ENCODE measurements at regions not wholly inside any gene's neighbourhood (a gene's known extent, or its start where the extent isn't known, plus 50 kb on each side); places are given as distances from the start of the nearest gene placed in this dataset.
"Not testable (repeated sequence)": the region's sequence is repeated elsewhere in the genome, so short reads cannot be mapped to it uniquely, and the experiment has no call there.

DNA sequence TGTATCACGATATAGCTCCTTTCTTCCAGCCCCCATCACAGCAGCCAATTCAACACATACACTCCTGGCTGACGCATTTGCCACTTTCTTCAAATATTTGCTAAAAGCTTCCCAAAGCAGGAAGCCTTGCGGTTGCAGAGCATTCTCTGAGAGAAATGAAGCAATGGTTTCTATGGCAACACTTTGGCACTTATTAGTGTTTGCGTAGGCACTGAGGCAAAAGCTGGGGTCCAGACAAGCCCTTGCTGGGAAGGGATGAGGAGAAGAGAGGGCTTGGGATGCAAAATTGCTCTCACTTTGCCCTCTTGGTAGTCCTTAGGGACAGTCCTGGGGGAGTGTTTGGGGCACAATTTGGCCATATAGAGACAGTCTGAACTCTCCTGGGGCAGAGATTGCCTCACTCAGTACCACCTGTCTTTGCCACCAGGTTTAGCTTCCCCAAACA, 55.0 kb upstream of the PAK3 start:
- DNase-seq: peak; percentile 24

DNA sequence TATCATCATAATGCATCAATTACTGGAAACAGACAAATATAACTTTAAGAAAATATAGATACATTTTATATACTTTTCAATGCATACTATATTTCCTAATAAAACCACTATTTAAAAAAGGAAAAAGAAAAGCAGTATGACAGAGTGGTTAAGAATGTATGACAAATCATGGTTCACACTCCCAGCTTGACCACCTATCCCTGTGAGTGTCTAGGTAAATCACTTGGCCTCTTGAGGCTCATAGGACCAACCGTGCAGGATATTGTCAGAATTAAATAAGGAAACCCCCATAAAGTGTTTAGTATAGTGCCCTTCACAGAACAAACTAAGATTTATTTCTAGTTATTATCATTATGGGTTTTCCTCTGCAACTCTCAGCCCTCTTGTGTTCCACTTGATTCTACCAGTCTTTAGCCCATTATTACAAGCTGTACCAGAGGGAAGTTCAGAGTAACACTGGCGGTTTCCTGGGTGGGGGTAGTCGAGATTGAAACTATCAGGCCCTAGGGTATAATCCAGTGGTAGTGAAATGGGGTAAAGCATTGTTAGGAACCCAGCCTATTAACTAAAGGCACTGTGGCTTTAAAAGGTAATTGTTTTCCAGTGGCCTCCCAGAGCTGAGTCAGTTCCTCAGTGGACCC, 55.5 kb upstream of the PAK3 start:
- DNase-seq: no peak

DNA sequence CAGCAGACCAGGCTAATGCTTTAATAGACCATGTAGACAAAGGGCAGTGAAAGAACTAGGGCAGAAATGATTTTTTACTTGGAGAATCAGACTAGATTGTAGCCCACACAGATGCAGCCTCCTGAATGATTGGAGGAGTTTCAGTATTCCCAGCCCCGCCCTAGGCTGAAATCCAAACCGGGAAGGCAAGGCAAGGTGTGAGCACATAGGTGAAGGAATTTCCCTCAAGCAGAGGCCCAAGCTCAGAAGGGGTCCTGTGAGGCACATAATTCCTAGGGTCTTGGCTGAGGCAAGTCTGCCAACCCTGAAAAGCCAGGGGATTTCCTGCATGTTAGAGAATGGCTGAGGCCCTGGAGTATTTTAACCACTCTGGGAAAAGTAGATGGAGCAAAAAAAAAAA, 56.4 kb upstream of the PAK3 start:
- DNase-seq: no peak

DNA sequence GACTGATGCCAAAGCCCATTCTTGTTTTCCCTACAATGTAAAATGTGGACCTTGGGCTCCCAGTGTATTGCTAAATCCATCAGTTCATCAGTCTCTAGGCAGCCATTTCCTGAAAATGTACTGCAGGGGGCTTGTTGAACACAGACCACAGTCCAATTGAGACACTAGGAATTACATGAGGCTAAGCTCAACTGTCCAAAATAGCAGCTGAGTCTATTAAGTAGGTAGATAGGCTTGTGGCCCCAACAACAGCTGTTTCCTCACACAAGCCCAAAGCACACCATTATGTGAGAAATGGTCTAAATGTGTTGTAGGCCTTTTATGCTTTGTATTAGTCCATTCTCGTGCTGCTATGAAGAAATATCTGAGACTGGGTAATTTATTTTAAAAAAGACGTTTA, 60.0 kb upstream of the PAK3 start:
- DNase-seq: no peak

DNA sequence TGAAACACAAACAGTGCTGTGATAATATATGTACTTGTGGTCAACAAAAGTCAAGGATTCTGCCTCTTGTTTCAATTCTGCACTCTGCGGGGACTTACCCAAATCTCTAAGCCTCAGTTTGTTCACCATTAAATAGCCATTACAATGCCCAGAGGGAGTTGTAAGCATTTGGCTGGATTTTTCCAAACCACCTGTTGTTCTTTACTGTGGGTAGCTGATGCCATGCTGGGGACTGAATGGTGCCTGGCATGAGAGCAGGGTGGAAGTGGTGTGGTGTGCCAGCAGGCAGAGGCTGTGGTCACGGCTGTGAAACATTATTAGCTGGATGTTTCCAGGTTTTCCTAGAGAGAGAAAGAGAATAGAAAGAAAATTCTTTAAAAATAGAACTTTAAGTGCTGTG, 60.7 kb upstream of the PAK3 start:
- DNase-seq: no peak

DNA sequence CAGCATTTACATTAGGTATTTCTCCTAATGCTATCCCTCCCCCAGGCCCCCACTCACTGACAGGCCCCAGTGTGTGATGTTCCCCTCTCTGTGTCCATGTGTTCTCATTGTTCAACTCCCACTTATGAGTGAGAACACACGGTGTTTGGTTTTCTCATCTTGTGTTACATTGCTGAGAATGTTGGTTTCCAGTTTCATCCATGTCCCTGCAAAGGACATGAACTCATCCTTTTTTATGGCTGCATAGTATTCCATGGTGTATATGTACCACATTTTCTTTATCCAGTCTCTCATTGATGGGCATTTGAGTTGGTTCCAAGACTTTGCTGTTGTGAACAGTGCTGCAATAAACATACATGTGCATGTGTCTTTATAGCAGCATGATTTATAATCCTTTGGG, 73.0 kb upstream of the PAK3 start:
- DNase-seq: not testable (repeated sequence)

DNA sequence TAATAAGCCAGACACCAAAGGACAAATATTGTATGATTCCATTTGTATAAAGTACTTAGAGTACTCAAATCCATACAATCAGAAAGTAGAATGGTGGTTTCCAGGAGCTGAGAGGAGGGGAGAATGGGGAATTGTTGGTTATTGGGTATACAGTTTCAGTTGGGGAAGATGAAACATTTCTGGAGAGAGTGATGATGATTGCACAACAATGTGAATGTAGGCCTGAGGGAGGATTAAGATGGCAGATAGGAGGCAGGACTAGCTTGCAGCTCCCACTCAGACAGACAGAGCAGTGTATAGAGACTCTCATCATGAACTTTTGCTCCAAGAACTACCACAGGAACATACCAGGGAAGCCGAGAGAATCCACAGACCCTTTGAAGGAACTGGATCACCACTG, 75.7 kb upstream of the PAK3 start:
- no peak for DNase-seq

DNA sequence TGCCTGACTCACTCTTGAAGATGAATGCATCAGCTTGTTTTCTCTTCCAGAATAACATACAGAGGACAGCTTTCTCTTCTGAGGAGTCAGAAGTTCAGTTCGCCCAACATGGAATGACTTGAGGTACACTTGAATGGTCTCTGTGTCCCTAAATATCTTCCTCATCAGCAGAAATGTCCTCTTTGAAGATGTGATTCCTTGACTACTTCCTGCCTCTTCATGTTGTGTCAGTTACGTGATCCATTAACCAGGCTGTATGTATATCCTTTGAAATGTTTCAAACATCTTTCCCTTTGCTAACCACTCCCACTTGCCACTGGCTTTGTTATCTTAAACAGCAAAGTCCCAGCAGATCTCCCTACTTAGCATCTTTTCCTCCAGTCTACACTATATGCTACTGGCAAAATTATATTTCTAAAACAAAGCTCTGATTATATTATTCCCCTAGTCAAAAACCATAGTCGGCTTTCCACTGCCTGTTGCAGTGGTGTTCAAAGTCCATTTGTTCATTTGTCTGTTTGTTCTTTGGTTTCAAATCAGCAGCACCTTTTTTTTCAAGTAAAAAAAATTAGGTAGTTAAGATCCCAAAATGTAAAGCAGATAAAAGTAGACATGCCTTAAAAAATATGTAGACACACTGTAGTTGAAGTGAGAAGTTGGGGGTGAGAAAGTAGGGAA, 82.1 kb upstream of the PAK3 start:
- DNase-seq: no peak

DNA sequence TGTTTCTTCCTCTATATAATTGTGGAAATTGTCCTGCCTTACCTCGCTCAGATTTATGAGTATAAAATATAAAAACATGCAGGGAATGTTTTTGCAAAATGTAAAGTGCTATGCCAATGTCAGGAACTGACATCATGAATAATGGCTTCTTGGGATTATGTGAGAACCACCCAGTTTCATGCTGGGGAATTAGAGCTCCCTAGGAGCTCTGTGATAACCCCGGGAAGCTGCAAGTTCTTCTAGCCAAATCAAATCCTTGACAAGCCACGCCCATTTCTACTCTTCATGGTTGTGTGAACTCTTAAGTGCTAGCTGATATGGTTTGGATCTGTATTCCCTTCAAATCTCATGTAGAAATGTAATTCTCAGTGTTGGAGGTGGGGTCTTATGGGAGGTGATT, 85.9 kb upstream of the PAK3 start:
- DNase-seq: no peak

DNA sequence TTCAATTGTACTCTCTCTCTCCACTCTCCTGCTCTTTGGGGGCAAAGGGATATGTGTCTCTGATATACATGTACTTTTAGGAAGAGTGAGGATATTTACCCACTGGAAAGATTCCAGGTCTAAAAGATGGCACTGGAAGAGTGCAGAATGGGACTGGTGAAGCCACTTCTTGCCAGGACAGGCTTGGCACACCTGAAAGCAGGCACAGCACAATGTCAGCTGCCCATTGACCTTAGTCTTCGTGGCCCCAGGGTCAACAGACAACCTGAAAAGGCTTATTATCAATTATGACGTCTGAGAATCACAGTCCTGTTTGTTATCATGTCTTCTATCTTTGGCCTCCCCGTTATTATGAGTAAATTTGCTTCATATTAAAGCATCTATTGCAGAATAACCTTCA, 86.7 kb upstream of the PAK3 start:
- no peak for DNase-seq

DNA sequence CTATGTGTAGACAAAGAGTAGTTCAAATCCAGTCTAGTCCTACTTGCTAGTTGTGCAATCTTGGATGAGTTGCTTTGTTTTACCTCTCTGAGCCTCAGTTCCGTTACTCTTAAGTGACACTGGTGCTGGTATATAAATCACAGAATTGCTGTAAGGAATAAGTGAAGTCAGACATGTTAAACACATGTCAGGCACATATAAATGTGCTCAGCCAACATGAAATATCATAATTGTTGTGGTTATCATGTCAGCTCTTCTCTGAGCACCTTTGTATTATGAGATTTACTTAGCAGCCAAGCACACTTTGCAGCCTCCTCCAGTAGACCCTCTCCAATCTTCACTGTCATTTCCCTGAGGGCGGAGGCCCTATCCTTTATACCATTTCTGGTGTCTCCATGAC, 87.9 kb upstream of the PAK3 start:
- DNase-seq: no peak

DNA sequence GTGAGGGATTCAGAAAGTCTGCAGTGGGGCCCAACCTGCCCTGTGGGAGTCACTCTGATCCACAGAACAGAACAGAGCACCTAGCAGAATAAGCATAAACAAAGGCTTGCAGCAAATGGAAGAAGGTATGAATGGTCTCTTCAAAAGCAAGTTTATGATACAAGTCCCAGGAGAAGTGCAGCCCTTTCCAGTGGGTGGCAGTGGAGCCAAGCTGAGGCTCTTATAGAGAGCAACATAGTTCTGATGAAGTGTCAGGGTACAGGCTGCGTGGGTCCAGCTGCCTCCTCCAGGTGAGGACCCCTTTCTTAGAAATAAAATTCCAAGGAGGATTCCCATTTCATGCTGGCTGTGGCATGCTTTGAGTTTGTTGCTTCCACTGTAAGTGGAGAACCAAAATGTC, 88.8 kb upstream of the PAK3 start:
- DNase-seq: no peak

DNA sequence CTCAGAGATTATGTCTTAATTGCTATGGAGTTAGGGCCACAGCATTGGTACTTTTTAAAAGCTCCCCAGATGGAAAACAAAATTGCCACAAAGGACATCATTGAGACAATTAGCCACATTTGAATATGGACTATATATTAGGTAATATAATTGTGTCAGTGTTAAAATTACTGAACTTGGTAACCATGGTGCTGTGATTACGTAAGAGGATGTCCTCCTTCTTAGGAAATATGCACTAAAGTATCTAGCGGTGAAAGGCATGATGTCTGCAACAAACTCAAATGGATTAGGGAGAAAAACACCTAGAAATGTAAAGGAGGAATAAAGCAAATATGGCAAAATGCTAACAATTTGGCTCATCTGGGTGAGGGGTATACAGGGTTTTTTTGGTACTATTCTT, 89.9 kb upstream of the PAK3 start:
- DNase-seq: no peak

DNA sequence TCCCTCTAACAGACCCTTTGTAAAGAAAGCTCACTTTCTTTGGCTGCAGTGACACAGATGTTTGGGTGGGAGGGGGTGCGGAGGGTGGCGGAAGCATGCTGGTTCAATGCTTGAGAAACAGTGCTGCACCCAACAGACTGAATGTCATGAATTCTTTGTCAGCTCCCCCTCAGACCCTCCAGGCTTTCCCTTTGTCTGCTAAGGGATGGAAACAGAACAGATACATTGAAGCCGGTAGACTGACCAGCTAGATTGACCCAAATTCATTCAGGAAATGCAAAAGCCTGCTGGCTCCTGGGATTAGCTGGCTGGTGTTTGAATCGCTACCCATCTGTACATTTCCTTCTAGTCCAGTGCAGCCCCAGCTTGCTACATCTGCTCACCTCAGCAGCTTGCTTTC, 90.8 kb upstream of the PAK3 start:
- no peak for DNase-seq

DNA sequence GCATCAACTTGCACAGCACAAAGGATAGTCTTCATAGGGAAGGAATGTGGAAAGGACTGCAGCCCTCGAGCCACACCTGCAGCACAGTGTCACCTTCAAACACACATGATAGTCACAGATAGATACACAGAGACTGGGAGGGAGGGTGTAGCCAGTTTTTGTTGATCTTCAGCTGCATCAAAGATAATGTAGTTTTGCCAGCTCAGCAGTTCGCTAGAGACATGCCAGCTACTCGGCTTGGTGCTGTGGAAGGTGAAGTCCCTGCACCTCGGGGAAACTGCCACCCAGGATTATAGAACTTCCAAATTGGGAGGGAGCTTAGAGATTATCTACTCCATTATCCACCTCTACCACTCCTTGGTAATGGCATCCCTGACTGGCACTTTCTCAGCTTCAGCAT, 92.9 kb upstream of the PAK3 start:
- DNase-seq: no peak

DNA sequence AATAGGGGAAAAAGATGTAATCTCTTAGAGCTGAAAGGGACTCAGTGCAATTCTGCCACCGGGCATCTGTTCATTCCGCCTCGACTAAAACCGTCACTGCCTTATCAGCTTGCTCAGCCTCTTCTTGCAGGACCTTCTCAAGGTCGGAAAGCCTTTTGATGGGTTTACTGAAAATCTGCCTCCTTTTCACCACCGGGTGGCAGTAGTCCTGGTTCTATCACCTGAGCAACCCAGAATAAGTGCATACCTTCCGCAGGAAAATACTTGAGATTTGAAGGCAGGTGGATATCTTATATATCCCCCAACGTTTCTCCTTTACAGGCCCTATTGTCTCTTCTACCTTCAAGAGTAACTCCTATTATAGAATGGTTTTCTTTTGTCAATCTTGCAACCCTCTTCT, 103.4 kb upstream of the PAK3 start:
- DNase-seq: no peak

DNA sequence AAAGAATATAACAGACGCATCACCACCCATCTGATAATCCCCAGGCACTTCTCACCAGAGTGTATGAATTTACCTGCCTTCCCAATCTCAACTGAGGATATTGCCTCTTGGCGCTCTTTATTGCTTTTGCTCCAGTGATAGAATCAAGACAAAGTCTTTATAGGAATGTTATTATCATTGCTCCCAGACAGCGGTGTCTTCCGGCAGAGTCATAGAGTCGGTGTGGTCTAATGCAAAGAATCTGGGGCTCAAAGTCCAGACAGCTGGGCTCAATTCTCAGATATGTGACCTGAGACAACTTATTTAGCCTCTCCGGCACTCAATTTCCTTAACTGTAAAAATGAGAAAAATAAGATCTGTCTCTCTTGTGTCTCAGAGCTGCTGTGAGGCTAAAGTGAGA, 106.1 kb upstream of the PAK3 start:
- no peak for DNase-seq

DNA sequence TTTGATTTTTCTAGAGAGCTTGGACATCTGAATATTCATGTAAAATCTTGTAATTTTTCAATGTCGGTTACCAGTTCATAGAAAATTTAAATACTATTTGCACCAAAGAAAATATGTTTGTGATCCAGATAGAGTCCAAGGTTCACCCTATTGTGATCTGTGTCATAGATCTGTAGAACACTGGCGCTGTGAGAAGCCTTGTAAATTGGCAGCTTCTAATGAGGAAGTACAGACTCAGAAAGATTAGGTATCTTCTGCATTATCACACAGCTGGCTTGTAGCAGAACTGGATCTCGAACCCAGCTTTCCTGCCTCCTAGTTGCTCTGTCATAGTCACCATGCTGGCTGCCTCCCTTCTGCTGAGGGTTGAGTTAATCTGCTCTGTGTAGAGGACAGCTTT, 106.5 kb upstream of the PAK3 start:
- DNase-seq: no peak

DNA sequence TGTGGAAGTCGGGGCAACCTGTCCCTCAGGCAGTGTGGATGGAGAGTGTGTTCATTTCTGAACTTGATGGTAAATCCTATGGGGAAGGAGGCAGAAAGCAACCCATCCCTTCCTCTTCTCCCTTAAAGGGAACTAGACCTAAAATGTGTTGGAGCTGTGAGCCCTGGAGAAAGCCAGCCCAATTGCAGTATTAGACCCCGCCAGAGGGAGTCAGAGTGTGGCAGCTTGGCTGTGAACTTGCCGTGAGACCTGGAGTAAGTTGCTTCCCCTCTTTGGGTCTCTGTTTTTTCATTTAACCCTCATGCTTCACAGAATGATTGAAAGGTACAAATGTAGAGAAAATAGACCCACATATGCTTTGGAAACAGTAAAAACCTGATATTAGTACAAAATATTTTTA, 108.7 kb upstream of the PAK3 start:
- no peak for DNase-seq

DNA sequence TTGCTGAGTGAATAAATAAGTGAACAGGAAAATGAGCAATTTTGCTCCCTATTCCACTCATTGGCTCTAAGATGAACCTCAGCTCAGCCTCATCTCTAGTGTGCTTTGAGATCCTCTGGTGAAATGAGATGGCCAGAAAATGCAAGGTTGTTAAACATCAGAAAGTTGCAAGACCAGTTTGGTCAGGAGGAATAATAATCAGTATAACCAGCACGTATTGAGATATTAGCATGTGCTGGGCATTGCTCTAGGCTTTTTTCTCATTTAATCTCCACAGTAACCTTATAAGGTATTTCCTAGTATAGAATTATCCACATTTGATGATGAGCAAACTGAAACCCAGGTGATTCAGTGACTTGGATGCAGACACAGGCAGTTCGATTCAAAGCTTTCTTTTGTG, 110.5 kb upstream of the PAK3 start:
- no peak for DNase-seq

DNA sequence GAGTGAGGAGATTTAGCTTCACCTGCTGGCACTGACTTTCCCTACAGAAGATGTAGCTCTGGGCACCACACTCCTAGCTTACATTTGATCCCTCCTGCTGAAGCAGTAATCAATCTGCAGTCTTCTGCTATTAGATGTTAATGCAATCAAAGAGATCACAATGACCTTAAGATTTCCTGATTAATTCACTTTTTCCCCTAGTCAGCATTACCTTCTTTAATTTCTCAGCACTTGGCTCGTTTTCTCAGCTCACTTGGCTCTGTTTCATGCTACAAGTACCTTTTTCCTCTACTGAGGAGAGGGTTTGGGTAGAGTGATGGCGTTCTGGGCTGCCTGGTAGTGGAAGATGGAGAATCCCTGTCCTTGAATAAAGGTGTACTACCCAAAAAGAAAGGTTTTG, 113.0 kb upstream of the PAK3 start:
- DNase-seq: no peak

DNA sequence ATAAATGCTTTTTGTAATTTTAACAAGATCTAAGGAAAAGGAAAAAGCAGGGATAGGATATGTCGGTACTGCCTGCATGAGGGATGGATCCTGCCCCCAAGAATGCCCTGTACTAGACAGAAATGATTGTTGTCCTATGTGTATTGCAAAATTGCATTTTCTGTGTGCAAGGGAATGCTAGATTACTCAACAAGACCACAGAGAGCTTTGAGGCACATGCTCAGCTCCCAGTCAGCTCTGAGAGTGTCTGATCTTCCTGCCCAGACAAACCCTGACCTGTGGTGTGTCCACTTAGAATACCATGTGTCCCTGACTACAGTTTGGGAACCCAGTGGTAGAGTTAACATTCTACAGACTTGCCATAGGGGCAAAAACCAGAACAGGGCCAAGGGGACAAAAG, 129.2 kb upstream of the PAK3 start:
- no peak for DNase-seq

DNA sequence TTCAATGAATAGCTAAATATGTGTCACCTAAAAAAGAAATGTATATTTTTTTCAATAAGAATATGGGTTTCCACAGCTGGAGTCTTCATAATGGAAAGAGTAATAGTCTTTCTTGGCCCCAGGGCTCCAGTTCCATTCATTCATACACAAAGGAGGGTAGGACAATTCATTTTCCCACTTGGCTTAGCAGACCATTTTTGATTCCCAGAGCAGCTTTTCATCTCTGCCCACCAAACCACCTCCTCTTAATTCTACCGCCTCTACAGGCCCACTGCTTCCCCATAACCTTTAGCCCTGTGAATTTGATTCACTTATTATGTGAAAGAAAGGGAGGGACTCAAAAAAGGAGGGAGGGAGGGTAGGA, 129.9 kb upstream of the PAK3 start:
- DNase-seq: no peak

DNA sequence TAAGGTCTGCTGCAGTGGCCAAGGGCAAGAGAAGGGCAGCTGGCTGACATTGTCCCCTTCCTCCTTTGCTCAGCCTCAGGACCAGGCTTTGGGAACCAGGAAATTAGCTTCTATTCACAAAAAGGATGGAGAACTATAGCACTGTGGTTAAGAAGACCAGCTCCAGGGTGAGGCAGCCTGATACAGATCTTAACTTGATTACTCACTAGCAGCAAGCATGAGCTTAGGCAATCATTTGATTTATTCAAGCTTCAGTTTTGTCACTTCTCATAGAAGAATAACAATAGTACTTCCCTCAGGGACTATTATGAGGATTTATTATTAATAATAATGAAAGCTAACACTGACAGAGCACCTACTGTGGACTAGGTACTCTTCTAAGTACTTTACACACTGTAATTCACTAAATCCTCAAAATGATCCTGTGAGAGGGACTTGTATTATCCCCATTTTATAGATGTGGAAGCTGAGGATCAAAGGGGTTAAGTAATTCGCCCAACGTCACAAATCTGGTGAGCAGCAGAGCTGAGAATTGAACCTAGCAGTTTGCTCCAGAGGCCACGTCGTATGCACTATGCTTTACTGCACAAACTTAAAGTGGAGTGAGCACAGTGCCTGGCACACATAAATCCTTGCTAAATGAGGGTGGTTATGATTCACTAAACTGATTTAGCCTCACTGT, 130.4 kb upstream of the PAK3 start:
- DNase-seq: no peak

DNA sequence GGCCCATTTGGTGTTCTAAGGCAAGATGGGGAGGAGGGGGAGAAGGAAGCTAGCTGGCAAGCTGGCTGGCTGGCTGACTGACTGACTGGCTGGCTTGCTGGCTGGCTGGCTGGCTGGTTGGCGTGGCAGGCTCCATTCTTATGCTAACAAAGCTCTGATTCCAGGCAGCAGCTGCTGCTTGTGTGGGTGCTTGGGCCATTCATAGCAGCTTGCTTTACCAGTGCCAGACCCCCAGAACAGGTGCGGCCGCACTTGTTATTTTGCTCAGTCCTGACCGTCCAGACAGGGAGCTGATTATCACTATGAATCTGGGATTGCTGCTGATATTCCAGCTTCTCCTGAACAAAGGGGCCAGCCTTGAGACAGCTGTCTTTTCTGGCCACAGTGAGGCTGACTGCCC, 131.2 kb upstream of the PAK3 start:
- no peak for DNase-seq

Data from NCI-H1694 (cell line).